Pancreas (tissue), 10 donors: ENCODE measurements at regions not wholly inside any gene's neighbourhood (a gene's known extent, or its start where the extent isn't known, plus 50 kb on each side); places are given as distances from the start of the nearest gene placed in this dataset.

Source experiments
- ATAC-seq, 4 donors: fragments of 200-7000 bp; cut with Tn5 transposase; one replicate each; pipeline versions ENCODE4 v1.8.0 to v1.9.1; 2020; ENCODE audit warnings: mild to moderate bottlenecking in 4 of 4, moderate library complexity in 4 of 4
- DNase-seq, 6 donors: peaks; one replicate each; pipeline ENCODE4 v3.0.0-alpha.2; 2020
- FAIRE-seq: peaks from 2 replicates; lab custom pipeline; 2012; peaks lifted over from hg19 to GRCh38; lab: Jason Lieb, UNC
- H3K27ac ChIP-seq, 4 donors: fragments of 200-600 bp; sonication (generic); 1 replicate in 3 of 4; 2 replicates in 1 of 4; pipeline versions ENCODE4 v1.5.0 to v1.8.0; 2020
- H3K27me3 ChIP-seq, 4 donors: fragments of 200-600 bp; one replicate each; pipeline ENCODE4 v1.8.0; 2021
- H3K36me3 ChIP-seq, 3 donors: fragments of 200-600 bp; sonication (generic) in 1 of 3; one replicate each; pipeline versions ENCODE4 v1.5.0 to v1.8.0; 2020 to 2021
- H3K4me1 ChIP-seq, 3 donors: fragments of 200-600 bp; one replicate each; pipeline ENCODE4 v1.8.0; 2021
- H3K4me3 ChIP-seq, 4 donors: fragments of 200-600 bp; sonication (generic) in 2 of 4; one replicate each; pipeline versions ENCODE4 v1.5.0 to v1.8.0; 2020 to 2021
- H3K9me3 ChIP-seq, 4 donors: fragments of 200-600 bp; one replicate each; pipeline ENCODE4 v1.8.0; 2021
- CTCF ChIP-seq, 4 donors: fragments of 200-600 bp; sonication (generic) in 3 of 4; IDR thresholded peaks; one replicate each; pipeline versions ENCODE4 v1.5.0 to v1.8.0; 2021; ENCODE audit warnings: antibody characterized with exemption in 4 of 4
- WGBS, 2 donors: extraction: QIAGEN DNeasy Blood & Tissue Kit; methylation state at CpG; one replicate each; pipeline ENCODE4 v1.1.7; 2013; 5-methylcytosine and 5-hydroxymethylcytosine counted together
- intact Hi-C, 3 donors: fragments of 100-400 bp; cut with DNase I; formaldehyde crosslinking; loops; one replicate each; pipeline versions ENCODE4 v1.11.1 to v1.14.2; 2022
- donor health status: healthy with polysubstance abuse.
- donor health status: DM: no; HTN: no; CAD: no; lungs with moderate emphysema.
- donor health status: DM: no; HTN: no; CAD: no.
- donor health status: control.
- donor health status: control.
- donor health status: Bipolar disorder and iron deficiency.
- donor health status: DM: yes; HTN: yes; CAD: no.
- donor health status: DM: no; HTN: no; CAD: no.
- donor health status: DM: no; HTN: no; CAD: no.
- donor health status: DM: yes; HTN: yes; CAD: no.

GRCh38 chr13:105514401-105514800 is 1021.1 kb downstream of the EFNB2 start:
- no peak overlapping the region for H3K4me3 ChIP-seq
- no peak for TF ChIP-seq CTCF (IDR thresholded peaks at IDR 0.05)
- WGBS, 2 donors: 59 to 80% methylated on average over 4 of the region's 4 CpGs
- no peaks in the 10 kb centered on the region for H3K9me3 ChIP-seq
- H3K4me1 ChIP-seq: no peaks in the 10 kb centered on the region
- ATAC-seq: no peak
- H3K36me3 ChIP-seq: no peaks in the 10 kb centered on the region
- intact Hi-C loops: no loop called here
- no peaks in the 10 kb centered on the region for H3K27me3 ChIP-seq
- DNase-seq: no peak
- FAIRE-seq: no peak
- H3K27ac ChIP-seq: no peak overlapping the region

GRCh38 chr13:105513448-105513847 is 1022.0 kb downstream of the EFNB2 start:
- Histone ChIP-seq H3K27ac (no peak overlapping the region), H3K36me3 (no peaks in the 10 kb centered on the region), H3K4me1 (no peaks in the 10 kb centered on the region), H3K9me3 (no peaks in the 10 kb centered on the region), H3K27me3 (no peaks in the 10 kb centered on the region), H3K4me3 (no peak overlapping the region)
- no peak for DNase-seq
- WGBS, 2 donors: 65 to 80% methylated on average over 2 of the region's 2 CpGs
- ATAC-seq: no peak
- intact Hi-C loops: no loop called here
- FAIRE-seq: no peak
- TF ChIP-seq CTCF (IDR thresholded peaks at IDR 0.05): no peak

- WGBS, 2 donors: 35 to 41% methylated on average over 7 of the region's 7 CpGs
- no peak for DNase-seq
- no peak overlapping the region for H3K4me3 ChIP-seq
- intact Hi-C loops: no loop called here
- H3K27me3 ChIP-seq: no peaks in the 10 kb centered on the region
- H3K36me3 ChIP-seq: no peaks in the 10 kb centered on the region
- no peak for FAIRE-seq
- no peak for ATAC-seq
- no peaks in the 10 kb centered on the region for H3K4me1 ChIP-seq
- no peak overlapping the region for H3K27ac ChIP-seq
- no peaks in the 10 kb centered on the region for H3K9me3 ChIP-seq
- TF ChIP-seq CTCF (IDR thresholded peaks at IDR 0.05): no peak
Measured at GRCh38 chr13:105509981-105510762, 1025.3 kb downstream of the EFNB2 start.

GRCh38 chr13:105506463-105506862 is 1029.0 kb downstream of the EFNB2 start:
- Histone ChIP-seq H3K4me1 (no peaks in the 10 kb centered on the region), H3K9me3 (no peaks in the 10 kb centered on the region), H3K36me3 (no peaks in the 10 kb centered on the region), H3K4me3 (no peak overlapping the region), H3K27ac (no peak overlapping the region), H3K27me3 (no peaks in the 10 kb centered on the region)
- TF ChIP-seq CTCF (IDR thresholded peaks at IDR 0.05): no peak
- DNase-seq (no peak), ATAC-seq (no peak), FAIRE-seq (no peak)
- intact Hi-C loops: no loop called here
- 72 to 83% methylated on average over 9 of the region's 9 CpGs for WGBS, 2 donors

GRCh38 chr13:105502193-105502592 is 1033.3 kb downstream of the EFNB2 start:
- 45% methylated on average over 5 of the region's 5 CpGs for WGBS, 2 donors
- H3K27ac ChIP-seq: no peak overlapping the region
- ATAC-seq (no peak), DNase-seq (no peak), FAIRE-seq (no peak)
- no peak overlapping the region for H3K4me3 ChIP-seq
- H3K4me1 ChIP-seq: no peaks in the 10 kb centered on the region
- intact Hi-C loops: no loop called here
- TF ChIP-seq CTCF (IDR thresholded peaks at IDR 0.05): no peak
- no peaks in the 10 kb centered on the region for H3K36me3 ChIP-seq
- no peaks in the 10 kb centered on the region for H3K9me3 ChIP-seq
- H3K27me3 ChIP-seq: no peaks in the 10 kb centered on the region
